VCaP (cell line): ENCODE measurements at regions not wholly inside any gene's neighbourhood (a gene's known extent, or its start where the extent isn't known, plus 50 kb on each side); places are given as distances from the start of the nearest gene placed in this dataset.
A peak's percentile ranks its signal among the peaks of the same experiment; 100 is the strongest.

ENCODE experiments used
- H3K27ac ChIP-seq: fragments of 450-650 bp; 2 replicates; pipeline ENCODE4 v1.5.1; 2017
- CTCF ChIP-seq: fragments of 450-650 bp; conservative IDR thresholded peaks from 2 replicates; pipeline ENCODE4 v1.5.1; 2017; ENCODE audit warnings: mild to moderate bottlenecking, moderate library complexity

GRCh38 chr10:52542906-52543305, 228.8 kb downstream of the DKK1 start:
- TF ChIP-seq CTCF: no peak

GRCh38 chr10:52551046-52551445, 221.5 kb downstream of the MBL2 start:
- H3K27ac ChIP-seq: no peak overlapping the region
- TF ChIP-seq CTCF: no peak

More at GRCh38 chr10:52542906-52543305, 228.8 kb downstream of the DKK1 start:
- H3K27ac ChIP-seq: no peak overlapping the region

- no peak for TF ChIP-seq CTCF
Observed at GRCh38 chr10:52558090-52558489, 214.5 kb downstream of the MBL2 start.

GRCh38 chr10:52561322-52561721, 211.3 kb downstream of the MBL2 start:
- no peak for TF ChIP-seq CTCF
- no peak overlapping the region for H3K27ac ChIP-seq

More at GRCh38 chr10:52558090-52558489, 214.5 kb downstream of the MBL2 start:
- no peak overlapping the region for H3K27ac ChIP-seq

GRCh38 chr10:52563360-52563759, 209.2 kb downstream of the MBL2 start:
- H3K27ac ChIP-seq: no peak overlapping the region
- no peak for TF ChIP-seq CTCF

- H3K27ac ChIP-seq: no peak overlapping the region
- TF ChIP-seq CTCF: peak; percentile 71
Observed at GRCh38 chr10:52566471-52567246, 205.9 kb downstream of the MBL2 start.

GRCh38 chr10:52567247-52567580, 205.4 kb downstream of the MBL2 start:
- no peak overlapping the region for H3K27ac ChIP-seq
- peak; percentile 27; the same call in 1 of the 2 replicates for TF ChIP-seq CTCF
